ENCODE measurements at regions not wholly inside any gene's neighbourhood (a gene's known extent, or its start where the extent isn't known, plus 50 kb on each side); places are given as distances from the start of the nearest gene placed in this dataset.
A peak's percentile ranks its signal among the peaks of the same experiment; 100 is the strongest.

DNA sequence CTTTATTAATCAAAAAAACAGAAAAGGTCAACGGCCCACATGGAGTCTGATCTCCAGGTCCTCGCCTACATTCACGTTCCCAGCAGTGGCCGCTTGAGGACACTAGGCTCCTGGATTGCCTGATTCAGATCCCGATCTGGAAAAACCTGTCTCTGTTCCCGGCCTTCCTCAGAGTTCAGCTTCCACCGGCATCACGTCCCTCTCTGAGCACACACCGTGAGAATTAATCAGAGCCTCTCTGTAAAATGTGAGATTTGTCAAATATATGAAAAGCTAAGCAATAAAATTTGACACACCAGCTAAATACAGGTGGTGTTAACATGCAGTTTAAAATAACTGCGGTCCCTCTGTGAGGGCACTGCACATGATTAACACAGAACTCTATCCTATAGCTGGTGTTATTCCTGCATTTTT lies 122.8 kb upstream of the COL21A1 start (continued):
- TF ChIP-seq NFATC3 (CRISPR knock-in tag; IDR thresholded peaks at IDR 0.05) = no peak
- TF ChIP-seq ZNF678 (CRISPR knock-in tag; IDR thresholded peaks at IDR 0.05) = no peak
- 0 out of 2 replicates have a peak, but pooled peaks have one; percentile 36 for TF ChIP-seq YEATS4 (CRISPR knock-in tag; IDR thresholded peaks at IDR 0.05; ENCODE audit: borderline replicate concordance)
- TF ChIP-seq ZNF660 (CRISPR knock-in tag; IDR thresholded peaks at IDR 0.05; ENCODE audit: borderline replicate concordance, low read depth) = no peak
- no peak for TF ChIP-seq CREB1 (IDR thresholded peaks at IDR 0.05)
- peak; percentile 42; the same call in 1 of the 2 replicates for TF ChIP-seq CREB1 (CRISPR knock-in tag; IDR thresholded peaks at IDR 0.05)
- TF ChIP-seq ZNF782 (CRISPR knock-in tag; IDR thresholded peaks at IDR 0.05; ENCODE audit: borderline replicate concordance) = no peak
- TF ChIP-seq, protein P1, sequence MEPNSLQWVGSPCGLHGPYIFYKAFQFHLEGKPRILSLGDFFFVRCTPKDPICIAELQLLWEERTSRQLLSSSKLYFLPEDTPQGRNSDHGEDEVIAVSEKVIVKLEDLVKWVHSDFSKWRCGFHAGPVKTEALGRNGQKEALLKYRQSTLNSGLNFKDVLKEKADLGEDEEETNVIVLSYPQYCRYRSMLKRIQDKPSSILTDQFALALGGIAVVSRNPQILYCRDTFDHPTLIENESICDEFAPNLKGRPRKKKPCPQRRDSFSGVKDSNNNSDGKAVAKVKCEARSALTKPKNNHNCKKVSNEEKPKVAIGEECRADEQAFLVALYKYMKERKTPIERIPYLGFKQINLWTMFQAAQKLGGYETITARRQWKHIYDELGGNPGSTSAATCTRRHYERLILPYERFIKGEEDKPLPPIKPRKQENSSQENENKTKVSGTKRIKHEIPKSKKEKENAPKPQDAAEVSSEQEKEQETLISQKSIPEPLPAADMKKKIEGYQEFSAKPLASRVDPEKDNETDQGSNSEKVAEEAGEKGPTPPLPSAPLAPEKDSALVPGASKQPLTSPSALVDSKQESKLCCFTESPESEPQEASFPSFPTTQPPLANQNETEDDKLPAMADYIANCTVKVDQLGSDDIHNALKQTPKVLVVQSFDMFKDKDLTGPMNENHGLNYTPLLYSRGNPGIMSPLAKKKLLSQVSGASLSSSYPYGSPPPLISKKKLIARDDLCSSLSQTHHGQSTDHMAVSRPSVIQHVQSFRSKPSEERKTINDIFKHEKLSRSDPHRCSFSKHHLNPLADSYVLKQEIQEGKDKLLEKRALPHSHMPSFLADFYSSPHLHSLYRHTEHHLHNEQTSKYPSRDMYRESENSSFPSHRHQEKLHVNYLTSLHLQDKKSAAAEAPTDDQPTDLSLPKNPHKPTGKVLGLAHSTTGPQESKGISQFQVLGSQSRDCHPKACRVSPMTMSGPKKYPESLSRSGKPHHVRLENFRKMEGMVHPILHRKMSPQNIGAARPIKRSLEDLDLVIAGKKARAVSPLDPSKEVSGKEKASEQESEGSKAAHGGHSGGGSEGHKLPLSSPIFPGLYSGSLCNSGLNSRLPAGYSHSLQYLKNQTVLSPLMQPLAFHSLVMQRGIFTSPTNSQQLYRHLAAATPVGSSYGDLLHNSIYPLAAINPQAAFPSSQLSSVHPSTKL (CRISPR knock-in tag; IDR thresholded peaks at IDR 0.05) = peak; percentile 59
- TF ChIP-seq, protein P2, sequence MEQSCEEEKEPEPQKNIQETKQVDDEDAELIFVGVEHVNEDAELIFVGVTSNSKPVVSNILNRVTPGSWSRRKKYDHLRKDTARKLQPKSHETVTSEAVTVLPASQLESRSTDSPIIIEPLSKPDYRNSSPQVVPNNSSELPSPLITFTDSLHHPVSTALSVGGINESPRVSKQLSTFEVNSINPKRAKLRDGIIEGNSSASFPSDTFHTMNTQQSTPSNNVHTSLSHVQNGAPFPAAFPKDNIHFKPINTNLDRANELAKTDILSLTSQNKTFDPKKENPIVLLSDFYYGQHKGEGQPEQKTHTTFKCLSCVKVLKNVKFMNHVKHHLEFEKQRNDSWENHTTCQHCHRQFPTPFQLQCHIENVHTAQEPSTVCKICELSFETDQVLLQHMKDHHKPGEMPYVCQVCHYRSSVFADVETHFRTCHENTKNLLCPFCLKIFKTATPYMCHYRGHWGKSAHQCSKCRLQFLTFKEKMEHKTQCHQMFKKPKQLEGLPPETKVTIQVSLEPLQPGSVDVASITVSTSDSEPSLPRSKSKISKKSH (CRISPR knock-in tag; IDR thresholded peaks at IDR 0.05; ENCODE audit: borderline replicate concordance) = no peak
- TF ChIP-seq TSC22D2 (CRISPR knock-in tag; IDR thresholded peaks at IDR 0.05; ENCODE audit: borderline replicate concordance) = no peak
- TF ChIP-seq, protein P3, sequence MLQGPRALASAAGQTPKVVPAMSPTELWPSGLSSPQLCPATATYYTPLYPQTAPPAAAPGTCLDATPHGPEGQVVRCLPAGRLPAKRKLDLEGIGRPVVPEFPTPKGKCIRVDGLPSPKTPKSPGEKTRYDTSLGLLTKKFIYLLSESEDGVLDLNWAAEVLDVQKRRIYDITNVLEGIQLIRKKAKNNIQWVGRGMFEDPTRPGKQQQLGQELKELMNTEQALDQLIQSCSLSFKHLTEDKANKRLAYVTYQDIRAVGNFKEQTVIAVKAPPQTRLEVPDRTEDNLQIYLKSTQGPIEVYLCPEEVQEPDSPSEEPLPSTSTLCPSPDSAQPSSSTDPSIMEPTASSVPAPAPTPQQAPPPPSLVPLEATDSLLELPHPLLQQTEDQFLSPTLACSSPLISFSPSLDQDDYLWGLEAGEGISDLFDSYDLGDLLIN (CRISPR knock-in tag; IDR thresholded peaks at IDR 0.05; ENCODE audit: borderline replicate concordance) = no peak
- TF ChIP-seq MBNL3 (CRISPR knock-in tag; conservative IDR thresholded peaks at IDR 0.05) = no peak
- peak; percentile 78 for TF ChIP-seq ZMYM4 (CRISPR knock-in tag; IDR thresholded peaks at IDR 0.05)
- TF ChIP-seq HNRNPL (IDR thresholded peaks at IDR 0.05; ENCODE audit: low read depth, low read length) = no peak
- TF ChIP-seq ATAD3A (CRISPR knock-in tag; IDR thresholded peaks at IDR 0.05) = no peak
- no peak for TF ChIP-seq ZNF232 (CRISPR knock-in tag; IDR thresholded peaks at IDR 0.05; ENCODE audit: borderline replicate concordance)
- TF ChIP-seq, protein P4, sequence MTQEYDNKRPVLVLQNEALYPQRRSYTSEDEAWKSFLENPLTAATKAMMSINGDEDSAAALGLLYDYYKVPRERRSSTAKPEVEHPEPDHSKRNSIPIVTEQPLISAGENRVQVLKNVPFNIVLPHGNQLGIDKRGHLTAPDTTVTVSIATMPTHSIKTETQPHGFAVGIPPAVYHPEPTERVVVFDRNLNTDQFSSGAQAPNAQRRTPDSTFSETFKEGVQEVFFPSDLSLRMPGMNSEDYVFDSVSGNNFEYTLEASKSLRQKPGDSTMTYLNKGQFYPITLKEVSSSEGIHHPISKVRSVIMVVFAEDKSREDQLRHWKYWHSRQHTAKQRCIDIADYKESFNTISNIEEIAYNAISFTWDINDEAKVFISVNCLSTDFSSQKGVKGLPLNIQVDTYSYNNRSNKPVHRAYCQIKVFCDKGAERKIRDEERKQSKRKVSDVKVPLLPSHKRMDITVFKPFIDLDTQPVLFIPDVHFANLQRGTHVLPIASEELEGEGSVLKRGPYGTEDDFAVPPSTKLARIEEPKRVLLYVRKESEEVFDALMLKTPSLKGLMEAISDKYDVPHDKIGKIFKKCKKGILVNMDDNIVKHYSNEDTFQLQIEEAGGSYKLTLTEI (CRISPR knock-in tag; conservative IDR thresholded peaks at IDR 0.05) = no peak
- TF ChIP-seq RFXAP (CRISPR knock-in tag; IDR thresholded peaks at IDR 0.05; ENCODE audit: borderline replicate concordance) = no peak; the same call in 1 of the 2 replicates
- TF ChIP-seq ZNF382 (CRISPR knock-in tag; IDR thresholded peaks at IDR 0.05; ENCODE audit: borderline replicate concordance) = no peak
- TF ChIP-seq, protein P5, sequence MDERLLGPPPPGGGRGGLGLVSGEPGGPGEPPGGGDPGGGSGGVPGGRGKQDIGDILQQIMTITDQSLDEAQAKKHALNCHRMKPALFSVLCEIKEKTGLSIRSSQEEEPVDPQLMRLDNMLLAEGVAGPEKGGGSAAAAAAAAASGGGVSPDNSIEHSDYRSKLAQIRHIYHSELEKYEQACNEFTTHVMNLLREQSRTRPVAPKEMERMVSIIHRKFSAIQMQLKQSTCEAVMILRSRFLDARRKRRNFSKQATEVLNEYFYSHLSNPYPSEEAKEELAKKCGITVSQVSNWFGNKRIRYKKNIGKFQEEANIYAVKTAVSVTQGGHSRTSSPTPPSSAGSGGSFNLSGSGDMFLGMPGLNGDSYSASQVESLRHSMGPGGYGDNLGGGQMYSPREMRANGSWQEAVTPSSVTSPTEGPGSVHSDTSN (CRISPR knock-in tag; IDR thresholded peaks at IDR 0.05) = no peak

All from HepG2 (cell line).